ENCODE measurements at regions not wholly inside any gene's neighbourhood (a gene's known extent, or its start where the extent isn't known, plus 50 kb on each side); places are given as distances from the start of the nearest gene placed in this dataset.

GRCh38 chr2:19214682-19215391, 143.6 kb downstream of the OSR1 start:
- Histone ChIP-seq H2AFZ (ENCODE audit: control insufficient read depth, low read length) (no peak overlapping the region), H3K27ac (ENCODE audit: control insufficient read depth, insufficient read depth, low read length) (no peak overlapping the region), H3K9ac (ENCODE audit: control insufficient read depth, extremely low read depth, insufficient read depth, low read length) (no peak overlapping the region), H4K20me1 (ENCODE audit: control insufficient read depth, extremely low read depth, insufficient read depth, low read length) (no peaks in the 10 kb centered on the region), H3K9me1 (ENCODE audit: control insufficient read depth, extremely low read depth, insufficient read depth, low read length) (no peaks in the 10 kb centered on the region), H3K9me3 (ENCODE audit: control insufficient read depth, low read depth, low read length) (no peaks in the 10 kb centered on the region), H3K36me3 (ENCODE audit: control insufficient read depth in 2 of 2, extremely low read depth in 1 of 2, insufficient read depth in 2 of 2, low read length in 2 of 2) (no peaks in the 10 kb centered on the region), H3K4me1 (ENCODE audit: control insufficient read depth, extremely low read depth, insufficient read depth, low read length) (no peaks in the 10 kb centered on the region), H3K27me3 (ENCODE audit: control insufficient read depth, extremely low read depth, insufficient read depth, low read length) (no peaks in the 10 kb centered on the region), H3K79me2 (ENCODE audit: control insufficient read depth, insufficient read depth, low read length) (no peaks in the 10 kb centered on the region), H3K4me3 (ENCODE audit: control insufficient read depth in 2 of 3, extremely low read depth in 1 of 3, insufficient read depth in 2 of 3, low read depth in 1 of 3, low read length in 3 of 3) (no peak overlapping the region), H3K4me2 (ENCODE audit: control insufficient read depth, extremely low read depth, insufficient read depth, low read depth, low read length) (no peak overlapping the region)
- TF ChIP-seq CTCF (optimal IDR thresholded peaks at IDR 0.05 in 1 of 3, IDR thresholded peaks at IDR 0.05 in 1 of 3, conservative IDR thresholded peaks at IDR 0.05 in 1 of 3; ENCODE audit: extremely low read depth in 1 of 3, insufficient read depth in 2 of 3, low read length in 3 of 3) (no peak), EZH2 (IDR thresholded peaks at IDR 0.05; ENCODE audit: low read length) (no peak)
- FAIRE-seq (no peak), DNase-seq (ENCODE audit: low read depth, low spot score) (no peak)
- dilution Hi-C loops (cut with MboI; ENCODE audit: extremely low pct_ligation_motif_present, low sequenced_read_pairs) = no loop called here

GRCh38 chr2:19209575-19210341, 148.7 kb downstream of the OSR1 start:
- Histone ChIP-seq H3K9ac (ENCODE audit: control insufficient read depth, extremely low read depth, insufficient read depth, low read length) (no peak overlapping the region), H3K4me2 (ENCODE audit: control insufficient read depth, extremely low read depth, insufficient read depth, low read depth, low read length) (no peak overlapping the region), H3K9me3 (ENCODE audit: control insufficient read depth, low read depth, low read length) (no peaks in the 10 kb centered on the region), H3K36me3 (ENCODE audit: control insufficient read depth in 2 of 2, extremely low read depth in 1 of 2, insufficient read depth in 2 of 2, low read length in 2 of 2) (no peaks in the 10 kb centered on the region), H4K20me1 (ENCODE audit: control insufficient read depth, extremely low read depth, insufficient read depth, low read length) (no peaks in the 10 kb centered on the region), H2AFZ (ENCODE audit: control insufficient read depth, low read length) (no peak overlapping the region), H3K79me2 (ENCODE audit: control insufficient read depth, insufficient read depth, low read length) (no peaks in the 10 kb centered on the region), H3K4me3 (ENCODE audit: control insufficient read depth in 2 of 3, extremely low read depth in 1 of 3, insufficient read depth in 2 of 3, low read depth in 1 of 3, low read length in 3 of 3) (no peak overlapping the region), H3K27ac (ENCODE audit: control insufficient read depth, insufficient read depth, low read length) (no peak overlapping the region), H3K27me3 (ENCODE audit: control insufficient read depth, extremely low read depth, insufficient read depth, low read length) (no peaks in the 10 kb centered on the region), H3K4me1 (ENCODE audit: control insufficient read depth, extremely low read depth, insufficient read depth, low read length) (no peaks in the 10 kb centered on the region), H3K9me1 (ENCODE audit: control insufficient read depth, extremely low read depth, insufficient read depth, low read length) (no peaks in the 10 kb centered on the region)
- TF ChIP-seq CTCF (optimal IDR thresholded peaks at IDR 0.05 in 1 of 3, IDR thresholded peaks at IDR 0.05 in 1 of 3, conservative IDR thresholded peaks at IDR 0.05 in 1 of 3; ENCODE audit: extremely low read depth in 1 of 3, insufficient read depth in 2 of 3, low read length in 3 of 3) (no peak), EZH2 (IDR thresholded peaks at IDR 0.05; ENCODE audit: low read length) (no peak)
- no peak for DNase-seq (ENCODE audit: low read depth, low spot score)
- no peak for FAIRE-seq
- dilution Hi-C loops (cut with MboI; ENCODE audit: extremely low pct_ligation_motif_present, low sequenced_read_pairs) = no loop called here

All from keratinocyte (primary cell).